ENCODE measurements at regions not wholly inside any gene's neighbourhood (a gene's known extent, or its start where the extent isn't known, plus 50 kb on each side); places are given as distances from the start of the nearest gene placed in this dataset.

DNA sequence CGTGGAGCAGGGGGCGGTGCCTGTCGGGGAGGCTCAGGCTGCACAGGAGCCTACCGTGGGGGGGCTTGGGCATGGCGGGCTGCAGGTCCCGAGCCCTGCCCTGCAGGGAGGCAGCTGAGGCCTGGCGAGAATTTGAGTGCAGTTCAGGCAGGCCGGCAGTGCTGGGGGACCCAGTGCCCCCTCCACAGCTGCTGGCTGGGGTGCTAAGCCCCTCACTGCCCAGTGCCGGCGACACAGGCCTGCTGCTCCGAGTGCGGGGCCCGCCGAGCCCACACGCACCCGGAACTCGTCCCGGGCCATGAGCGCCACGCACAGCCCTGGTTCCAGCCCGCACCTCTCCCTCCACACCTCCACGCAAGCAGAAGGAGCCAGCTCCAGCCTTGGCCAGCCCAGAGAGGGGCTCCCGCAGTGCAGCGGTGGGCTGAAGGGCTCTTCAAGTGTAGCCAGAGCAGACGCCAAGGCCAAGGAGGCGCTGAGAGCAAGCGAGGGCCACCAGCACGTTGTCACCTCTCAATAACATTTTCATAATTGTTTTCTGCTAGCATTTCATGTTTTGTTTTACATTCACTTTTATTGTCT lies 1378.9 kb upstream of the CELF4 start:
- DNase-seq (ENCODE audit: low read depth, low spot score), result no peak
- H3K79me2 ChIP-seq (ENCODE audit: control insufficient read depth, insufficient read depth, low read length), result no peaks in the 10 kb centered on the region
- peaks cover 8% of the 10 kb centered on the region for H3K4me1 ChIP-seq (ENCODE audit: control insufficient read depth, insufficient read depth, low read length)
- no peak overlapping the region for H3K4me2 ChIP-seq (ENCODE audit: control insufficient read depth, insufficient read depth)
- FAIRE-seq, result no peak
- no peak for ATAC-seq
- peaks cover 10% of the 10 kb centered on the region for H3K9me3 ChIP-seq (replicated peaks; ENCODE audit: control insufficient read depth, insufficient read depth, low read length)
- no TSS peak for BruUV-seq (replicated peaks)
- in situ Hi-C loops (cut with MboI), result loop anchor here (5.0 to 25.0 kb wide), 2 partner anchors 332 to 1193 kb away; no protein-coding TSS in a partner anchor
- H3K27ac ChIP-seq (ENCODE audit: control insufficient read depth, insufficient read depth), result no peak overlapping the region
- H3K4me3 ChIP-seq, result no peak overlapping the region
- H2AFZ ChIP-seq (ENCODE audit: control insufficient read depth, low read depth, low read length), result no peak overlapping the region
- ChIA-PET POLR2A (no interaction called here), RAD21 (ENCODE audit: unreplicated experiment) (interaction anchor here (0.6 kb wide), 1 partner anchor 1191 kb away, joined by 3 read pairs; no protein-coding TSS in a partner anchor), CTCF (interaction anchor here (1.4 kb wide), 1 partner anchor 20 kb away, joined by 3 read pairs; no protein-coding TSS in a partner anchor), SMC1A (ENCODE audit: uncharacterized antibody, unreplicated experiment) (interaction anchor here (0.9 kb wide), 1 partner anchor 8 kb away, joined by 5 read pairs; no protein-coding TSS in a partner anchor)
- H3K9ac ChIP-seq (ENCODE audit: control insufficient read depth, insufficient read depth, low read length), result no peak overlapping the region
- intact Hi-C loops (cut with micrococcal nuclease; ENCODE audit: unreplicated experiment), result loop anchor here (5.0 kb wide), 1 partner anchor 192 kb away; no protein-coding TSS in a partner anchor
- 70% methylated on average over 20 of the region's 28 CpGs for WGBS (ENCODE audit: insufficient coverage, insufficient replicate concordance, low lambda C conversion rate, missing lambda C conversion rate)
- H4K20me1 ChIP-seq (ENCODE audit: control insufficient read depth, insufficient read depth), result no peaks in the 10 kb centered on the region
- no peaks in the 10 kb centered on the region for H3K27me3 ChIP-seq (replicated peaks in 1 of 2; ENCODE audit: control insufficient read depth in 2 of 2, insufficient read depth in 2 of 2, low read length in 1 of 2)
- no peaks in the 10 kb centered on the region for H3K36me3 ChIP-seq (ENCODE audit: control insufficient read depth in 2 of 2, insufficient read depth in 2 of 2, low read length in 1 of 2)
- TF ChIP-seq, protein P1, sequence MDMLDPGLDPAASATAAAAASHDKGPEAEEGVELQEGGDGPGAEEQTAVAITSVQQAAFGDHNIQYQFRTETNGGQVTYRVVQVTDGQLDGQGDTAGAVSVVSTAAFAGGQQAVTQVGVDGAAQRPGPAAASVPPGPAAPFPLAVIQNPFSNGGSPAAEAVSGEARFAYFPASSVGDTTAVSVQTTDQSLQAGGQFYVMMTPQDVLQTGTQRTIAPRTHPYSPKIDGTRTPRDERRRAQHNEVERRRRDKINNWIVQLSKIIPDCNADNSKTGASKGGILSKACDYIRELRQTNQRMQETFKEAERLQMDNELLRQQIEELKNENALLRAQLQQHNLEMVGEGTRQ (IDR thresholded peaks at IDR 0.05; ENCODE audit: borderline replicate concordance, low read depth, low read length), result no peak
- no peak for TF ChIP-seq KAT2A (conservative IDR thresholded peaks at IDR 0.05; ENCODE audit: control insufficient read depth, low read depth, low read length)
- TF ChIP-seq RAD21 (IDR thresholded peaks at IDR 0.05; ENCODE audit: insufficient read depth, low read depth, low read length), result no peak
- TF ChIP-seq ATF2 (IDR thresholded peaks at IDR 0.05; ENCODE audit: low read length), result no peak
- no peak for TF ChIP-seq SIN3A (IDR thresholded peaks at IDR 0.05; ENCODE audit: low read depth, low read length)
- no peak for TF ChIP-seq ZNF384 (IDR thresholded peaks at IDR 0.05; ENCODE audit: borderline replicate concordance, low read depth, low read length)
- TF ChIP-seq RELA (IDR thresholded peaks at IDR 0.05; ENCODE audit: borderline replicate concordance, partially characterized antibody), result no peak
- no peak for TF ChIP-seq BMI1 (IDR thresholded peaks at IDR 0.05; ENCODE audit: borderline replicate concordance)
- no peak for TF ChIP-seq SMARCA5 (IDR thresholded peaks at IDR 0.05)
- no peak for TF ChIP-seq NFIC (IDR thresholded peaks at IDR 0.05; ENCODE audit: low read depth, low read length)
- TF ChIP-seq ZBTB40 (IDR thresholded peaks at IDR 0.05; ENCODE audit: borderline replicate concordance), result no peak
- TF ChIP-seq RFX5 (IDR thresholded peaks at IDR 0.05; ENCODE audit: low read depth, low read length), result no peak
- TF ChIP-seq ATF3 (IDR thresholded peaks at IDR 0.05; ENCODE audit: borderline replicate concordance, extremely low read depth, low read depth, low read length), result no peak
- TF ChIP-seq, protein P2, sequence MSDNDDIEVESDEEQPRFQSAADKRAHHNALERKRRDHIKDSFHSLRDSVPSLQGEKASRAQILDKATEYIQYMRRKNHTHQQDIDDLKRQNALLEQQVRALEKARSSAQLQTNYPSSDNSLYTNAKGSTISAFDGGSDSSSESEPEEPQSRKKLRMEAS (IDR thresholded peaks at IDR 0.05; ENCODE audit: low read depth, low read length), result no peak

Data from GM12878 (cell line).